HCT116 (cell line): ENCODE measurements at regions not wholly inside any gene's neighbourhood (a gene's known extent, or its start where the extent isn't known, plus 50 kb on each side); places are given as distances from the start of the nearest gene placed in this dataset.
A peak's percentile ranks its signal among the peaks of the same experiment; 100 is the strongest.

Experiments used
- ATAC-seq: fragments of 200-7000 bp; cut with Tn5 transposase; 2 replicates; pipeline ENCODE4 v1.9.1; 2020; ENCODE audit warnings: mild to moderate bottlenecking, moderate library complexity
- BruUV-seq: library from RNA; stranded (reverse); fragments of 400-500 nt; replicated peaks from 2 replicates; lab custom pipeline; 2021; lab: Mats Ljungman, UMichigan
- CTCF ChIA-PET: fragments of 300-600 bp; sonication (Branson Sonifier 250); formaldehyde crosslinking; loops from one replicate; lab custom pipeline; 2021; ENCODE audit warnings: antibody characterized with exemption; lab: Charles Lee
- POLR2A ChIA-PET: fragments of 300-600, 350-600 bp; sonication (Branson Sonifier 250); formaldehyde crosslinking; loops from one replicate; lab custom pipeline; 2021; ENCODE audit warnings: antibody characterized with exemption; lab: Charles Lee
- RAD21 ChIA-PET, 2 experiments: fragments of 300-600 bp; sonication (Branson Sonifier 250); formaldehyde crosslinking; loops; one replicate each; lab custom pipeline; 2023; ENCODE audit warnings: low total read pairs in 2 of 2; ENCODE audit not compliant: uncharacterized antibody in 2 of 2, unreplicated experiment in 2 of 2, low non-redundant PET in 1 of 2; lab: Charles Lee
- DNase-seq: peaks from one replicate; pipeline ENCODE4 v3.0.0-alpha.2; 2010; ENCODE audit warnings: low read depth, low spot score
- H2AFZ ChIP-seq: fragments of 200-600 bp; shearing (Covaris generic), sonication (generic); 2 replicates; pipeline ENCODE4 v1.6.1; 2017; ENCODE audit warnings: low read depth, mixed run types, mixed read lengths, antibody characterized with exemption, low read length; ENCODE audit not compliant: poor library complexity, severe bottlenecking
- H3K27ac ChIP-seq: 2 replicates; pipeline ENCODE4 v1.5.1; 2012; ENCODE audit warnings: low read depth, low read length
- H3K27me3 ChIP-seq: fragments of 200-600 bp; sonication (generic); 2 replicates; pipeline ENCODE4 v1.6.1; 2016; ENCODE audit warnings: mixed run types, low read length, mixed read lengths; ENCODE audit not compliant: insufficient read depth
- H3K36me3 ChIP-seq, 2 experiments: fragments of 200-500 bp in 1 of 2; fragments of 200-600 bp in 1 of 2; sonication (Bioruptor generic) in 1 of 2; sonication (generic) in 1 of 2; 2 replicates each; pipeline versions ENCODE4 v1.5.1 to v1.6.1; 2014 to 2016; ENCODE audit warnings: low read length in 2 of 2, inconsistent platforms in 1 of 2, mixed read lengths in 1 of 2, mixed run types in 1 of 2; ENCODE audit not compliant: insufficient read depth in 2 of 2, control insufficient read depth in 1 of 2
- H3K4me1 ChIP-seq, 2 experiments: fragments of 200-600 bp in 1 of 2; sonication (generic) in 1 of 2; 2 replicates each; pipeline versions ENCODE4 v1.5.1 to v1.6.1; 2012 to 2017; ENCODE audit warnings: low read length in 2 of 2, inconsistent platforms in 1 of 2, mild to moderate bottlenecking in 1 of 2, mixed read lengths in 1 of 2, mixed run types in 1 of 2, moderate library complexity in 1 of 2; ENCODE audit not compliant: insufficient read depth in 2 of 2, control insufficient read depth in 1 of 2
- H3K4me2 ChIP-seq: fragments of 200-600 bp; sonication (generic); 2 replicates; pipeline ENCODE4 v1.6.1; 2017; ENCODE audit warnings: mixed run types, low read length, mixed read lengths
- H3K4me3 ChIP-seq, 2 experiments: fragments of 200-600 bp in 1 of 2; sonication (generic) in 1 of 2; replicated peaks in 1 of 2; 2 replicates each; pipeline ENCODE4 v1.5.1; 2011 to 2016; ENCODE audit warnings: low read length in 2 of 2, control low read depth in 1 of 2, low read depth in 1 of 2, mild to moderate bottlenecking in 1 of 2, mixed read lengths in 1 of 2, mixed run types in 1 of 2
- H3K79me2 ChIP-seq: fragments of 200-600 bp; sonication (generic); 2 replicates; pipeline ENCODE4 v1.6.1; 2017; ENCODE audit warnings: mild to moderate bottlenecking, mixed run types, low read length, moderate library complexity, mixed read lengths; ENCODE audit not compliant: insufficient read depth
- H3K9ac ChIP-seq: fragments of 200-600 bp; sonication (generic); 2 replicates; pipeline ENCODE4 v1.6.1; 2016; ENCODE audit warnings: low read length, mixed read lengths
- H3K9me2 ChIP-seq: fragments of 200-600 bp; sonication (generic), shearing (Covaris generic); 2 replicates; pipeline ENCODE4 v1.6.1; 2017; ENCODE audit warnings: mixed run types, mild to moderate bottlenecking, moderate library complexity; ENCODE audit not compliant: insufficient read depth
- H3K9me3 ChIP-seq, 2 experiments: fragments of 200-500 bp in 1 of 2; fragments of 200-600 bp in 1 of 2; sonication (Bioruptor generic) in 1 of 2; sonication (generic) in 1 of 2; 2 replicates each; pipeline ENCODE4 v1.6.1; 2014 to 2017; ENCODE audit warnings: low read length in 2 of 2, mixed read lengths in 2 of 2, inconsistent platforms in 1 of 2, low read depth in 1 of 2, mild to moderate bottlenecking in 1 of 2, mixed run types in 1 of 2, moderate library complexity in 1 of 2; ENCODE audit not compliant: control insufficient read depth in 1 of 2, insufficient read depth in 1 of 2
- H4K20me1 ChIP-seq: fragments of 200-600 bp; sonication (generic), shearing (Covaris generic); 2 replicates; pipeline ENCODE4 v1.6.1; 2017; ENCODE audit warnings: mixed run types, mild to moderate bottlenecking, moderate library complexity; ENCODE audit not compliant: insufficient read depth
- CEBPB ChIP-seq: IDR thresholded peaks from 2 replicates; pipeline ENCODE4 v1.6.1; 2012; ENCODE audit warnings: low read depth
- EGR1 ChIP-seq: IDR thresholded peaks from 2 replicates; pipeline ENCODE4 v1.6.1; 2012; ENCODE audit warnings: low read depth
- POLR2A ChIP-seq: IDR thresholded peaks from 2 replicates; pipeline ENCODE4 v1.7.0; 2011; ENCODE audit warnings: borderline replicate concordance; ENCODE audit not compliant: insufficient read depth, insufficient read length; ENCODE audit errors: extremely low read depth
- POLR2AphosphoS5 ChIP-seq: IDR thresholded peaks from 2 replicates; pipeline ENCODE4 v1.6.1; 2011; ENCODE audit warnings: mild to moderate bottlenecking, low read depth, low read length, moderate library complexity
- TCF7L2 ChIP-seq: IDR thresholded peaks from 2 replicates; pipeline ENCODE4 v1.7.0; 2011; ENCODE audit warnings: borderline replicate concordance, inconsistent platforms; ENCODE audit not compliant: insufficient read depth, insufficient read length; ENCODE audit errors: extremely low read depth
- intact Hi-C: fragments of 100-400 bp; cut with micrococcal nuclease; formaldehyde crosslinking; loops from 2 replicates; pipeline ENCODE4 v1.10.0; 2022

GRCh38 chr12:89081719-89082369 is 270.5 kb downstream of the DUSP6 start:
- CTCF ChIA-PET, result no interaction called here
- Histone ChIP-seq H3K9me2 (no peaks in the 10 kb centered on the region), H3K79me2 (no peaks in the 10 kb centered on the region), H3K27me3 (no peaks in the 10 kb centered on the region), H2AFZ (no peak overlapping the region), H3K9me3 (no peaks in the 10 kb centered on the region)
- BruUV-seq, result no TSS peak
- no peak for TF ChIP-seq POLR2AphosphoS5
- no peak for TF ChIP-seq POLR2A
- no peak for TF ChIP-seq EGR1
- TF ChIP-seq, all 23 proteins: peak for 0
- Histone ChIP-seq H3K36me3 (no peaks in the 10 kb centered on the region), H3K27ac (no peak overlapping the region), H3K4me1 (peaks cover 0 to 9% of the 10 kb centered on the region in 2 experiments; a peak in 1 of 4 replicates), H3K4me3 (no peak overlapping the region), H3K4me2 (no peak overlapping the region), H3K9ac (no peak overlapping the region), H4K20me1 (no peaks in the 10 kb centered on the region)
- intact Hi-C loops, result no loop called here
- ChIA-PET POLR2A (no interaction called here), RAD21 (no interaction called here)
- ATAC-seq (no peak), DNase-seq (no peak)

- Histone ChIP-seq H4K20me1 (no peaks in the 10 kb centered on the region), H3K9me2 (no peaks in the 10 kb centered on the region), H3K4me3 (no peak overlapping the region), H3K9me3 (no peaks in the 10 kb centered on the region), H3K27ac (no peak overlapping the region), H3K27me3 (no peaks in the 10 kb centered on the region), H3K4me1 (peaks cover 0 to 9% of the 10 kb centered on the region in 2 experiments; a peak in 1 of 4 replicates), H3K36me3 (no peaks in the 10 kb centered on the region), H3K9ac (no peak overlapping the region), H3K79me2 (no peaks in the 10 kb centered on the region), H2AFZ (peak overlapping the region; percentile 70), H3K4me2 (peak overlapping the region; percentile 14; the same call in 1 of the 2 replicates)
- BruUV-seq, result no TSS peak
- ChIA-PET CTCF (no interaction called here), RAD21 (no interaction called here), POLR2A (no interaction called here)
- DNase-seq, result no peak
- intact Hi-C loops, result no loop called here
- ATAC-seq, result no peak
- TF ChIP-seq CEBPB, result no peak
- TF ChIP-seq TCF7L2, result peak; percentile 12
Observed at GRCh38 chr12:89080793-89081465, 271.4 kb downstream of the DUSP6 start.
